ENCODE measurements at regions not wholly inside any gene's neighbourhood (a gene's known extent, or its start where the extent isn't known, plus 50 kb on each side); places are given as distances from the start of the nearest gene placed in this dataset.

- no peaks in the 10 kb centered on the region for H3K4me1 ChIP-seq (ENCODE audit: control insufficient read depth, insufficient read depth, low read length)
- no peaks in the 10 kb centered on the region for H3K9me3 ChIP-seq (ENCODE audit: control insufficient read depth, insufficient read depth, low read depth, low read length)
- ChIA-PET POLR2A (no interaction called here), CTCF (no interaction called here)
- no peaks in the 10 kb centered on the region for H3K36me3 ChIP-seq (ENCODE audit: control insufficient read depth in 2 of 2, insufficient read depth in 1 of 2, low read length in 2 of 2)
- no peak overlapping the region for H3K27ac ChIP-seq (ENCODE audit: extremely low read depth, low read depth, low read length)
- H3K4me3 ChIP-seq (ENCODE audit: low read depth, low read length) = no peak overlapping the region
- no peak for TF ChIP-seq ZNF843 (tag by site-specific recombination; IDR thresholded peaks at IDR 0.05)
- TF ChIP-seq ZNF19 (tag by site-specific recombination; IDR thresholded peaks at IDR 0.05; ENCODE audit: low read depth) = no peak
- no peak for TF ChIP-seq MZF1 (tag by site-specific recombination; IDR thresholded peaks at IDR 0.05; ENCODE audit: borderline replicate concordance)
- no peak for TF ChIP-seq ZNF223 (tag by site-specific recombination; IDR thresholded peaks at IDR 0.05)
- no peak for TF ChIP-seq ZNF600 (tag by site-specific recombination; IDR thresholded peaks at IDR 0.05)
- no peak for TF ChIP-seq ZNF629 (tag by site-specific recombination; IDR thresholded peaks at IDR 0.05)
- TF ChIP-seq ZNF174 (tag by site-specific recombination; IDR thresholded peaks at IDR 0.05) = no peak
- TF ChIP-seq ZNF335 (tag by site-specific recombination; conservative IDR thresholded peaks at IDR 0.05) = no peak
- no peak for TF ChIP-seq ZNF239 (tag by site-specific recombination; IDR thresholded peaks at IDR 0.05)
- no peak for TF ChIP-seq SP2 (tag by site-specific recombination; IDR thresholded peaks at IDR 0.05)
- TF ChIP-seq GLI2 (tag by site-specific recombination; IDR thresholded peaks at IDR 0.05; ENCODE audit: borderline replicate concordance, low read depth) = no peak
- no peak for TF ChIP-seq RBAK (tag by site-specific recombination; IDR thresholded peaks at IDR 0.05)
- no peak for TF ChIP-seq ZNF266 (tag by site-specific recombination; IDR thresholded peaks at IDR 0.05; ENCODE audit: low read depth)
- TF ChIP-seq, protein P1, sequence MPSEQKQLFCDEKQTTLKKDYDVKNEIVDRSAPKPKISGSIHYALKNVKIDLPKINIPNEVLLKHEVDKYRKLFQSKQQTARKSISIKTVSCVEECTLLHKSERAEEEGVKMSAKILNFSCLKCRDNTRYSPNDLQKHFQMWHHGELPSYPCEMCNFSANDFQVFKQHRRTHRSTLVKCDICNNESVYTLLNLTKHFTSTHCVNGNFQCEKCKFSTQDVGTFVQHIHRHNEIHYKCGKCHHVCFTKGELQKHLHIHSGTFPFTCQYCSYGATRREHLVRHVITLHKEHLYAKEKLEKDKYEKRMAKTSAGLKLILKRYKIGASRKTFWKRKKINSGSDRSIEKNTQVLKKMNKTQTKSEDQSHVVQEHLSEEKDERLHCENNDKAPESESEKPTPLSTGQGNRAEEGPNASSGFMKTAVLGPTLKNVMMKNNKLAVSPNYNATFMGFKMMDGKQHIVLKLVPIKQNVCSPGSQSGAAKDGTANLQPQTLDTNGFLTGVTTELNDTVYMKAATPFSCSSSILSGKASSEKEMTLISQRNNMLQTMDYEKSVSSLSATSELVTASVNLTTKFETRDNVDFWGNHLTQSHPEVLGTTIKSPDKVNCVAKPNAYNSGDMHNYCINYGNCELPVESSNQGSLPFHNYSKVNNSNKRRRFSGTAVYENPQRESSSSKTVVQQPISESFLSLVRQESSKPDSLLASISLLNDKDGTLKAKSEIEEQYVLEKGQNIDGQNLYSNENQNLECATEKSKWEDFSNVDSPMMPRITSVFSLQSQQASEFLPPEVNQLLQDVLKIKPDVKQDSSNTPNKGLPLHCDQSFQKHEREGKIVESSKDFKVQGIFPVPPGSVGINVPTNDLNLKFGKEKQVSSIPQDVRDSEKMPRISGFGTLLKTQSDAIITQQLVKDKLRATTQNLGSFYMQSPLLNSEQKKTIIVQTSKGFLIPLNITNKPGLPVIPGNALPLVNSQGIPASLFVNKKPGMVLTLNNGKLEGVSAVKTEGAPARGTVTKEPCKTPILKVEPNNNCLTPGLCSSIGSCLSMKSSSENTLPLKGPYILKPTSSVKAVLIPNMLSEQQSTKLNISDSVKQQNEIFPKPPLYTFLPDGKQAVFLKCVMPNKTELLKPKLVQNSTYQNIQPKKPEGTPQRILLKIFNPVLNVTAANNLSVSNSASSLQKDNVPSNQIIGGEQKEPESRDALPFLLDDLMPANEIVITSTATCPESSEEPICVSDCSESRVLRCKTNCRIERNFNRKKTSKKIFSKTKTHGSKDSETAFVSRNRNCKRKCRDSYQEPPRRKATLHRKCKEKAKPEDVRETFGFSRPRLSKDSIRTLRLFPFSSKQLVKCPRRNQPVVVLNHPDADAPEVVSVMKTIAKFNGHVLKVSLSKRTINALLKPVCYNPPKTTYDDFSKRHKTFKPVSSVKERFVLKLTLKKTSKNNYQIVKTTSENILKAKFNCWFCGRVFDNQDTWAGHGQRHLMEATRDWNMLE (tag by site-specific recombination; conservative IDR thresholded peaks at IDR 0.05; ENCODE audit: low read depth) = no peak
- TF ChIP-seq ZNF184 (tag by site-specific recombination; IDR thresholded peaks at IDR 0.05) = no peak
- TF ChIP-seq ZNF768 (tag by site-specific recombination; IDR thresholded peaks at IDR 0.05) = no peak
- TF ChIP-seq KLF1 (tag by site-specific recombination; IDR thresholded peaks at IDR 0.05) = no peak
- TF ChIP-seq ZNF211 (tag by site-specific recombination; IDR thresholded peaks at IDR 0.05; ENCODE audit: low read depth) = no peak
- TF ChIP-seq, protein P2, sequence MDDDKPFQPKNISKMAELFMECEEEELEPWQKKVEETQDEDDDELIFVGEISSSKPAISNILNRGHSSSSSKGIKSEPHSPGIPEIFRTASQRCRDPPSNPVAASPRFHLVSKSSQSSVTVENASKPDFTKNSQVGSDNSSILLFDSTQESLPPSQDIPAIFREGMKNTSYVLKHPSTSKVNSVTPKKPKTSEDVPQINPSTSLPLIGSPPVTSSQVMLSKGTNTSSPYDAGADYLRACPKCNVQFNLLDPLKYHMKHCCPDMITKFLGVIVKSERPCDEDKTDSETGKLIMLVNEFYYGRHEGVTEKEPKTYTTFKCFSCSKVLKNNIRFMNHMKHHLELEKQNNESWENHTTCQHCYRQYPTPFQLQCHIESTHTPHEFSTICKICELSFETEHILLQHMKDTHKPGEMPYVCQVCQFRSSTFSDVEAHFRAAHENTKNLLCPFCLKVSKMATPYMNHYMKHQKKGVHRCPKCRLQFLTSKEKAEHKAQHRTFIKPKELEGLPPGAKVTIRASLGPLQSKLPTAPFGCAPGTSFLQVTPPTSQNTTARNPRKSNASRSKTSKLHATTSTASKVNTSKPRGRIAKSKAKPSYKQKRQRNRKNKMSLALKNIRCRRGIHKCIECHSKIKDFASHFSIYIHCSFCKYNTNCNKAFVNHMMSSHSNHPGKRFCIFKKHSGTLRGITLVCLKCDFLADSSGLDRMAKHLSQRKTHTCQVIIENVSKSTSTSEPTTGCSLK (tag by site-specific recombination; IDR thresholded peaks at IDR 0.05) = no peak
- TF ChIP-seq, protein P3, sequence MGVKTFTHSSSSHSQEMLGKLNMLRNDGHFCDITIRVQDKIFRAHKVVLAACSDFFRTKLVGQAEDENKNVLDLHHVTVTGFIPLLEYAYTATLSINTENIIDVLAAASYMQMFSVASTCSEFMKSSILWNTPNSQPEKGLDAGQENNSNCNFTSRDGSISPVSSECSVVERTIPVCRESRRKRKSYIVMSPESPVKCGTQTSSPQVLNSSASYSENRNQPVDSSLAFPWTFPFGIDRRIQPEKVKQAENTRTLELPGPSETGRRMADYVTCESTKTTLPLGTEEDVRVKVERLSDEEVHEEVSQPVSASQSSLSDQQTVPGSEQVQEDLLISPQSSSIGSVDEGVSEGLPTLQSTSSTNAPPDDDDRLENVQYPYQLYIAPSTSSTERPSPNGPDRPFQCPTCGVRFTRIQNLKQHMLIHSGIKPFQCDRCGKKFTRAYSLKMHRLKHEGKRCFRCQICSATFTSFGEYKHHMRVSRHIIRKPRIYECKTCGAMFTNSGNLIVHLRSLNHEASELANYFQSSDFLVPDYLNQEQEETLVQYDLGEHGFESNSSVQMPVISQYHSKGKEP (tag by site-specific recombination; IDR thresholded peaks at IDR 0.05) = no peak
Measured at GRCh38 chr6:82767037-82767436, 298.6 kb downstream of the UBE3D start.

Measured in HEK293 (cell line).